ENCODE measurements at regions not wholly inside any gene's neighbourhood (a gene's known extent, or its start where the extent isn't known, plus 50 kb on each side); places are given as distances from the start of the nearest gene placed in this dataset.

DNA sequence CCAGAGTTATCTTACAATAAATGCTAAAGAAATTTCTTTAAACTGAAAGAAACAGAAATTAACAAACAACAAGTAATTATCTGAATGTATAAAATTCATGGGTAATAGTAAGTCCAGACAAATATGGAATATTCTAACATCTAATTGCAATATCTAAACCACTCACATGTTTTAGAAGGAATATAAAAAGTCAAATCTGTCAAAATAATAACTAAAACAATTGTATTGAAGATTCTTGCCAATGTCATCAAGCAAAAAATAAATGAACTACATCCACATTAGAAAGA lies 942.9 kb upstream of the PCDH20 start:
- no peak for DNase-seq

DNA sequence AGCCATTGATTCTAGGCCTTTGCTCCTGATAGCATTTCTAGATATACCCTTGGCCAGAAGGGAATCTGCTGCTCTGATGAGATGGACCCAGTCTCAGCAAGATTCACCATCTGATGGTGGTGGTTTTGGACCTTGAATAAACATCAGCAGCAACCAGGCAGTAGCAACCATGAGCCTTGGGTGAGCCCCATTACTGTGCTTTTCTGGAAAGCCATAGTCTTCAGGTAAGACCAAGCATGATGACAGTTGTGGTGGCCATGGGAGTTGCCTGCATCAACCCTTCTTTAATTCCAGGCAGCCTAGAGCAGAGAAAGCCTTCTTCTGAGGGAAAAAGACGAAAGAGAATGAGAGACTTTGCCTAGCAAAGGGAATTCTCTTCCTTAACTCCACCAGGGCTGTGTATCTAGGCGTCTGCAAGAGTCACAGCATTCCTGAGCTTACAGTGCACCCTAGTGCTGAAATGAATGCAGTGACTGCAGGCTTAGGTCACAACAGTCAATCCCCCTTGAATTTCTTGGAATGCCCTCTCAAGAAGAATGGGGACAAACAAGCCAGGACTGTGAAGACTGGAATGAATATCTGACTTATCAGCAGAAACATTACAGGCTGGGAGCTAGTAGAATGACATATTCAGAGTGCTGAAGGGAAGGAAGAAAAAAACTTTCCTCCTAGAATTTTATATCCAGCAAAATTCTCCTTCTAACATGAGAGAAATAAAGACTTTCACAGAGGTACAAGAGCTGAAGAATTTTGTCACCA lies 942.4 kb upstream of the PCDH20 start:
- no peak for DNase-seq

DNA sequence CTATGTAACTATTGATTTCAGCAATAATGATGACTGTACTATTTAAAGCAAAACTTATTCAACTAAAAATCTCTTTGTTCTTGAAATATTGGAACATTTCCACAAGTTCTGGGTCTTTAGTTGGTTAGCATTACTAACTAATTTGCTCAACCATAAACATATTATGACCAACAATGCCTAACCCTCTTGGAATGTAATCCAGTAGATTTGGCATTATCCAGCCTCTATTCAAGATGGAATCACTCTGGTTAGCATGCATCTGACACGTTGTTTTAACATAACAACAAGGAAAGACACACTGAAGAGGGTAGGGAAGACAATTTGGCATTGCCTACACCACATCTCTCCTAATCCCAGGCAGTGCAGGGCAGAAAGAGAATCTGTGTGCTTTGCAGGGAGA lies 941.3 kb upstream of the PCDH20 start:
- no peak for DNase-seq

DNA sequence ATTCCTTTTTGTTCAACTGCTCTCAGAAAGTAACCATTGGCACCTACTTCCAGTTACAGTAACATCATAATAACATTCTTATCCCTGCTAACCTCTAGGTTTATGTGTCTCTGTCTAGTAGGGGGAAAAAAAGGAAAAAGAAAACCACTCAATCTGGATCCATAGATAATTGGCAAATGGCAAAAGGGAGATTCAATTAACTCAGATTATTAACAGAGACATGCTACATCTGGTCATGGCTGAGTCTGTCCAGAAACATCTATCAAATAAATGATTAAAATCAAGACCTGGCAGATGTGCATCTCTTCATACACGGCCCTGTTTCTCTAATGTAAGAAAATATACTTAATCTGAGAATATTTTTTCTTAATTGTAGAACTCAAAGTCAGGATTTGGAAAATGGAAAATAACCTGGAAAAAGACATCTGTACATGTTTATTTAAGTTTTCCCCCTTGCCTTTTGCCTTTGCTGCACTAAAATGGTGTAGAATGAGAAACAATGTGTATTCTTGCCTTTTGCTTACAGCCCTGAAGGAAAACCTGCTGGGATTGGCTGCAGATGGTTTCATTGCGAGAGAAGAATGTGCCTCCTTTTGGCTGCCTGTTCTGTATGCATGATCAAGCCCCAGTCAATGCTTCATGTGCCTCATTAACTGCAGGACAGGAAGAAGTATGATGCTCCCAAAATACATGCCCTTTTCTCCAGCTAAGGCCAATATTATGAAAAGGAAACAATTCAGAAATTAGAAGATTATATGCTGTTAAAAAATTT lies 921.6 kb upstream of the PCDH20 start:
- DNase-seq: no peak

DNA sequence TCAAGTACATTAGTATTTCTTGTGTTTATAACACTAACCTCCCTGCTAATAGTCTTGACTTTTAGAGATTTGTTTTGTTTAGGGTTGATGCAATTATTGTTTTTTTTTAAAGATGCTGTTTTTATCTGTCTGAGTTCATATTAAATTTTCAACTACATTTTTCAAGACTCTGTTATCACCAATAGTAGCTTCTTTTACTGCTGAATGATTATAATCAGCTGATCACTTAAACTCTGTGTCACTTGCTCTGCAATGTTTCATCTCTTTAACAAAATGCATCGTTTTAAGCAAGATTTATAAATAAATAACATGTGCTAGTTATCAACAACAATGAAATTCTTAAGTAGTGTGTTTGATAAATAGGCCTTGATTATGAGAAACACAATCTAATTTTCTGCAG lies 920.9 kb upstream of the PCDH20 start:
- no peak for DNase-seq

DNA sequence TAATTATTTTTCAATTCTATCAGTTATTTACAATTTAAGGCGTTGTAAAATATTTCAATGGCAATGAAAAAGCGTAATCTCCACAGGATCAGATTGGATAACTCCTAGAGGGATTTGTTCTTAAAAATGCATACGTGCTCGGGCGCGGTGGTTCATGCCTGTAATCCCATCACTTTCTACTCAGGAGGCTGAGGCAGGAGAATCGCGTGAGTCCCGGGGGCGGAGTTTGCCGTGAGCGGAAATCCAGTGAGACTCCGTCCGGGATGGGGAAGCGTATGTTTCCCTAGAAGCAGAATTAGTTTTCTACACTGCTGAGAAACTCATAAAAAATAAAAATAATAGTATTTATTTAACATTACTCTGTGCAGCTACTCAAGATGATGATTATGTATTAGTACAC lies 917.8 kb upstream of the PCDH20 start:
- DNase-seq: no peak

DNA sequence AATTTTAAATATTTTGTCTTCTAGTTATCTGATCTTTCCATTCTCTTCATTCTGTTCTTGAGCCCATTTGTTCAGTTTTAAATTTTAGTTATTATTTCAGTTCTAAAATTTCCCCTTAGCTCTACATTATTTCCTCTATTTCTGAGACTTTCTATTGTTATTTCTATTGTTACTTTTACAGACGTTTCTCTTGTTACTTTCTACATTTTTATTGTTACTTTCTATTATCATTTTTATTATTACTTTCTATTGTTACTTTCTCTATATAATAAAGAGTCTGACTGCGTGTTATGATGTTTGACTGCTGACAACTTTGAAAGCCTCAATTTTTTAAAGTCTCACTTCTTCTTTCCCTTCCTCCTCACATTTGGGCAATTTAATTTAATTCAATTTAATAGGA lies 915.7 kb upstream of the PCDH20 start:
- no peak for DNase-seq

DNA sequence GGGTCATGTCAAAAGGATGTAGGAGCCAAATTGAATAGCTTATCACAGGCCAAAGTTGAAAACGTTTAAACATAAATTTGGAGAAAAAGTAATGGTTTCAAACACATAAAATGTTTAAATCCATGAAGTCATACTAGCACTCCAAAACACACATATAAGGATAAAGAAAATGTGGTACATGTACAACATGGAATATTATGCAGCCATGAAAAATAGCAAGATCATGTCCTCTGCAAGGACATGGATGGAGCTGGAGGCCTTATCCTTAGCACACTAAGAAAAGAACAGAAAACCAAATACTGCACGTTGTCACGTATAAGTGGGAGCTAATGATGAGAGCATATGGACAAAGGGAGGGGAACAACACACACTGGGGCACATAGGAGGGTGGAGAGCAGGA lies 911.7 kb upstream of the PCDH20 start:
- no peak for DNase-seq

DNA sequence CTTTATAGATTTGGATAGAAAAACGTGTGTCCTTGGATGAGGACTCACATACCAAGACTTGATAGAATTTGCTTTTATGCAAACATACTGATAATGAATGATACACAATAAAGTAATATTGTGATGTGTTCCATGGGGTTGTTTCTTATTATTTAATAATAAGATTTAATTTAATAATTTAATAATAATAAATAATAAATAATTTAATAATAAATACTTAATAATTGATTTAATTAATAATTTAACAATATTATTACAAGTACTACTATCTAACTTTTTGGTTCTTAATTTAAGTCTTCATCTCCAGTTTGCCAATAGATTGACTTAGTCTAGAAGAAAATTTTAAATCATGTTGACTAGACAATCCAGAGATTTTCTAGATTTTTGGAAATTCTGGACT lies 909.2 kb upstream of the PCDH20 start:
- no peak for DNase-seq

DNA sequence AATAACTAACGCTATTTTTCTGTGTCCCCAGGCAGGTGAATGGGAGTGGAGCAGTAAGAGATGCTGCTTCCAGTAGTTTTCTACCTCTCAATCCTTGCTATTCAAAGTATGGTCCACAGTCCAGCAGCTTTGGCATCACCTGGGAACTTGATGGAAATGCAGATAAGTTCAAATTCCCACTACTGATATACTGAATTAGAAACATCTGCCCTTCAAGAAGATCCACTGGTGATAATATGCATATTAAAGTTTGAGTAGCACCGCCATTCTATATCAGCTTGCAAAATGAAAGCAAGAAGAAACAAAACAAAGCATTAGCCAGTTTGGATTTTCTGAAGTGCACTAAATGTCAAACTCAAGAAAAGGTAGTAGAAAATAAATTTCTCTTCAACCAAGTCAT lies 906.2 kb upstream of the PCDH20 start:
- DNase-seq: no peak

DNA sequence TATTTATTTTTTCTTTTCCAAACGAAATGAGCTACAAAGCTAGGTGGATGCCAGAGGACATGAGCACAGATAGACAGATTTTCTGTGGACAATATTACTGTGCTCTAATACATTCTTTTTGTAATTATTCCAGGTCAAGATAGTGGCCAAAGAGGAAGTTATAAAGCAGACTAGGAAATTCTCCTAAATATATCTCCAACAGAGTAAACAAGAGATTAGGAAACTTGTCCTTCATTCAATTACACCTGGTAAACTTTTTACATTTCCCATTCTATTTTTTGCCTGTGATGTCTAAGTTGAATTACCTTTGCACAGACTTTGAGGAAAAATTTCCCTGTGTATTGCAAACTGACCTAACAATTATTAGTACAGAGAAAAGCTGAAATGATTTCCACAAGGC lies 905.5 kb upstream of the PCDH20 start:
- no peak for DNase-seq

DNA sequence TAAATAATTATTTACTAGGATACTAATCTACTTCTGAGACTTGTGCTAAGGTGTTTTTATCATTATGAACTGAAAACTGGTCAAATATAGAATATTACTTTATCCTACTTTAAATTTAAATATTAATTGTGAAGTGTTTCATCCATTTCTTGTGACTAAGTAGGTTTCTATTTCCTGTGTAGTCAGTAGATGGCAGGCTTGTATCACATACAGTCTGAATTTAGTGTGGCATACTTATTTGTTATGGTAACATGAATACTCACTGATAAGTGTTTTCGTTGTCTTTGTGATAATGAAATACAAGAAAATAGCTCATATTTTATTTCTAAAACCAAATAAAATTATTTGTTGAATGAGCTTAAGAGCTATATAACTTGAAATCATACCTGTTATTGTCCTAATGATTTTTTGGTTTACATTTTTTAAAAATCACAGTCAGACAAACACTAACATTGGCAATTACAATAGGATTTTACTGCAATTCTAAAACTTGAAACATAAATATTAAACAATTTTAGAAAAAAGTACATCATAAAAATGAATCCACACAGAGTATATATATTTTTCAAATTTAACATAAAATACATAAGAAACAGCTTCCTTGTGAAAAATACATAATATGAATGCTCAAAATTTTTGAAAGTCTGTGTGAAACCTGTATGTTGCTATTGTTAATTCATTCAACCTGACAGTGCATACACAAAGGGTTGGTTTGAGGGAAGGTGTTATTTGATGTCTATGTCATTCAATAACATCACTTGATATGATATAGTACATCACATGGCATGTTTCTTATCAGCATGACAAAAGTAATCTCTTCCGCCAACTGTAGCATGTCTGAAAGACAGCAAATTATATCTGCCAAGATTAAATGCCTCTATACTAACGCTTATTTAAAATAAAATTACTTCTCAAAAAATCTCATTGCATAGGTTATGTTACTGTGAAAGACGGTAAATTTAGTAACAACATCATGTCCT lies 904.8 kb upstream of the PCDH20 start:
- DNase-seq: no peak

DNA sequence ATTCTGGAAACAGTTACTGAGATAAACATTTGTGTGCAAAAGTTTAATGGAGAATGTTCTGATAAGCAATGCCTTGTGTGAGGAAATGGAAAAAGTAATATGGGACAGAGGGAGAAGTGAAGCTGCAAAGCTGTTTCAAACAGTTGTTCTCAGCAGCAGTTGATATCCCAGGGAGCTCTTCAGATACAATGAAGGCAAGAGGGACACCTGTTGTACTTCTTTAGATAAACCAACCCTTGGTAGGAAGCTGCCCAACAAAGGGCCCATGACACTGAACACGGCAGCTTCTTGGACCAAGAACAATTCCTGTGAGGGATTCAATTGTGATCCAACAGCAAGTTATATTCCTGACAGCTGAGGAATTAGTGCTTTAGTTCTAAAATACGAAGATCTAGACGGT lies 894.3 kb upstream of the PCDH20 start:
- DNase-seq: no peak

DNA sequence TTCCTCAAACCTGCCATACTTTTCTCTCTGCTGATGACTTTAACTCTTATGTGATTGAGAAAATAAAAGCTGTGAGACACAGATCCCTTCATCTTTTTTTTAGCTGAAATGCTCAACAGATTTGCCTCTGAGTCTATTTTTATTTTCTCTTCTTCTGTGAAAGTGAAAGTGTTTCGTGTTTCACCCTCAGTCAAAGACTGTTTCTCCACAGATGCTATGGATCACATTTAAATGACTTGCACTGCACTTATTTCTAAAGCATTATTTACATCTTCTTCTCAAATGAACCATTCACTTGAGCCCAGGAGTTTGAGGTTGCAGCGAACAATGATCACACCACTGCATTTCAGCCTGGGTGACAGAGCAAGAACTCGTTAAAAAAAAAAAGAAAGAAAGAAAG lies 890.1 kb upstream of the PCDH20 start:
- no peak for DNase-seq

DNA sequence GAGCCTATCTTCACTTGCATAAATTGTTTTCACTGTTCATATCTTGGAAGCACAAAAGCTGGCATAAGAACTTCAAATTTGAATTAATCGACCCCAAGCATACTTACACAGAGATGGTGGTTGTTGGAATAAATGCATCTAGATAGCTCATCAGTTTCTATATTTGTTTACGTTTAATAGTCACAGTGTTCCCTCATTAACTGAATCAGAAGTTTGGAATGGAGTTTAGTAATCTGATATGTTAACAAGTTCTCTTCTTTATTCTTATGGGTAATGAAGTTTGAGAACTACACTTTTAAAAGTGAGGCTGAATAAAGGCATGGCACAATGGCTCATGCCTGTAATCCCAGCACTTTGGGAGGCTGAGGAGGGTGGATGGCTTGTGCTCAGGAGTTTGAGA lies 886.7 kb upstream of the PCDH20 start:
- DNase-seq: no peak

DNA sequence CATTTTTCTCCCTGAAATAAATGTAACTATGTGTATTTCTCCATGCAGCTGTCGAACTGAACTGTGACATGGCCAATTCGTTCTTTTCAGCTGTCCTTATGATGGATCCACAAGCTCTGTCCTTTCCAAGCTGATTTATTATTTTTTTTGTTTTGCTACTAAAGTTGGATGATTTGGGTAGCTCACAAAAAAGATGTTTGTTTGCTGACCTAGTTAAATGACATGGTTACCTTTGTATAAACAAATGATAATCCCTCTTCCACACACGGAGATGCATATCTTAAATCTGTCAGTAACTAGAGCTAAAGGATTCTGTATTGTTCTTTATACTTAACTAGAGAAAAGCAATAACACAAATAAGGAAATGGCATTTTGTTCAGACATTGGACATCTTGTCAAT lies 884.3 kb upstream of the PCDH20 start:
- DNase-seq: no peak

DNA sequence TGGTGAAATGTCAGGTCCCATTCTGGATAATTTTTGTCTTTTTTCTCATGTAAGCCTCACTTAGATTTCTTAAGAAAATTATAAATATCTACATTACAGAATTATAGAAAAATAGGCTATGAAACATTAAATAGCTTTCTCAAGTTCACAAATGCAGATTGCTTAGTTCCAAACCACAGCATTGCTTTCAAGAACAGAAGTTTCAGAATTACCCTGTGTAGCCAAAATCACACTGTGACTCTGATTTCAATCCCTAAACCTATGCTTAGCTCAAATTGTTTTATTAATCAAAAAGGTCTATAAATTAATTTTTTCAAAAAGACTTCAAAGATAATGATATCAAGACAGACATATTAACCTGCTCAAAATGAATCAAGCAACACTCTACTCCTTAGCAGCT lies 881.2 kb upstream of the PCDH20 start:
- DNase-seq: no peak

DNA sequence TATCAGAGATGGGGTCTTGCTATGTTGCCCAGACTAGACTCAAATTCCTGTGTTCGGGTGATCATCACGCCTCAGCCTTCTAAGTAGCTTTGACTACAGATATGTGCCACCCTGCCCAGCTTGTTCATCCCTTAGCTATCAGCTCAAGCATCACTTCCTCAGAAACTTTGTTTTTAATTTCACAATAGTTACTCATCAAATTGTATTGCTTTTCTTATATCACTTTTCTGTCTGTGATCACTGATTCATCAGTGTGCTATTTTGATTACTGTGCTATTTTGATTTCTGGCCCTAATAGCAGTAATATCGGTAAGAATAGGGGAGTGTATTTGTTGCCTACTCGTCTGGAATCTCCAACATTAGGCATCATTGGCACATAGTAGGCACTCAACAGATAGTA lies 878.6 kb upstream of the PCDH20 start:
- DNase-seq: no peak

DNA sequence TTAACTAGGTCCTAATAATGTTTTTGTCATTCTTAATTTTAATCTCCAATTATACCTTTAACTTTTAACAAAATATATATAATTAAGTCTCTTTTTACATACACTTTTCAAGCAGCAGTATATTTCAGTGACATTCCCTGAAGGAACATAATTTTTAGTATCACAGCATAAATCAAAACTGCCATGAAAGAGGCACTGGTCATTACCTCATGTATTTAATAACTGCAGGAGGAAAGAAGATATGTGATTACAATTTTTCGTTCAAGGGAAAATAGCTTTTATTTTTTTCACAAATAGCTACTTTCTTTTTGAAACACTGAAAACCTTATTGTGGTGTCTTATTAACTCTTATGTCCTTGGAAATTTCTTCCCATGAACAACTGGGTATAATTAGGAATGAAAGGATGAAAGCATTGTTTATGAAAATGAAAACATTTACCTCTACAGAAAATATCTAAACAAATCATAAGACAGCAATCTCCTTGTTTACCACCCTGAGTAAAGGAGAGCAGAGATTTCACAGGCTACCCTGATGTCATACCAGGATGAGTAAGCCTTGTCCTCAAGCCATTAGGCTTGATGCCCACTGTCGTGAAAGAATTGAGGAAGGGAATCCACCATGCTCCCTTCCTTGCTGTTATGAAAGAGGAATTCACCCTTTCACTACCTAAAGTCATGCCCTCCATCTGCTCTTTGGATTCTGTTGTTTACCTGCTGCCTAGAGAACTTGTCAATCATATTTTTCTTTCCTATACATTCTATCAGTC lies 877.2 kb upstream of the PCDH20 start:
- DNase-seq: no peak

DNA sequence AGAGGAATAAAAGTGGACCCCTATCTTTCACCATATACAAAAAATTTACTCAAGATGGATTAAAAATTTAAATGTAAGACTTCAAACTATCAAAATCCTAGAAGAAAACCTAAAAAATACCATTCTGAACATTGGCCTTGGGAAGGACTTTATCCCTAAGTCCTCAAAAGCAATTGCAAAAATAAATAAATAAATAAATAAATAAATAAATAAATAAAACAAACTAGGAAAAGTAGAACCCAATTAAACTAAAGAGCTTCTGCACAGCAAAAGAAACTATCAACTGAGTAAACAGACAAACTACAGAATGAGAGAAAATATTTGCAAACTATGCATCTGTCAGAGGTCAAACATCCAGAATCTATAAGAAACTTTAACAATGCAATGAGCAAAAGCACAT lies 874.9 kb upstream of the PCDH20 start:
- no peak for DNase-seq

DNA sequence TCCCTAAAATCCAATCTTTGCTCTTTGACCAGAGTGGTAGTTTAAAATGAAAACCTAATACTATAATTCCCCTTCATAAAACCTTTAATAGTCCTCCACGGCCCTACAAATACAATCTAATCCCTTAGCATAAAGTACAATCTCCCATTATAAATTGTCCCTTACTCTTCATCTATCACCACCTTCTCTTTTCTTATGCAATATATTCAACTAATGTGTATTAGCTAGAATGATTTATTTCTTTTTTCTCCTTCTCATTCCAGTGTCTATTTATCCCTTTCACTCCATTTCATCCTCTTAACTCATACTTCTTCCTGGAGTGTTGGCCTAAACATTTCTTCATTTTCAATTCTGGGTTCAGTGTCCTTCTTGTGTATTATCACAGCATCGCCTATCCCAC lies 872.1 kb upstream of the PCDH20 start:
- DNase-seq: no peak

DNA sequence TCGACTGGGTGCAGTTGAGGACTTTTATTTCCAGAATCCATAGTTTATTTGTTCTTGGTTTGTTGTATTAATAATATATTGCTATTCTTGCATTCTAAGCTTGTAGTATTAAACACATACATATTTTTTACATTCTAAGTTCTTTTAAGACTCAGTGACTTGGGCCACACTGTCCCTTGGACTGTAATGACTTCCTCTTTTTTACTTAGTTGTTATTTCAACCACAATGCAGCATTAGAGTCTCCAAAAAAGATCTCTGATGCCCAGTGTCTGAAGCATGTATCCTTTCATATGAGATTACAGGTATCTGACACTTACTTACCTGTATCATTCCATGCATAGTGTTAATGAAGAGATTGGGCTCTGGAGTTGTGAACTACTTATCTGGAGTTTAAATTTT lies 864.9 kb upstream of the PCDH20 start:
- DNase-seq: no peak

DNA sequence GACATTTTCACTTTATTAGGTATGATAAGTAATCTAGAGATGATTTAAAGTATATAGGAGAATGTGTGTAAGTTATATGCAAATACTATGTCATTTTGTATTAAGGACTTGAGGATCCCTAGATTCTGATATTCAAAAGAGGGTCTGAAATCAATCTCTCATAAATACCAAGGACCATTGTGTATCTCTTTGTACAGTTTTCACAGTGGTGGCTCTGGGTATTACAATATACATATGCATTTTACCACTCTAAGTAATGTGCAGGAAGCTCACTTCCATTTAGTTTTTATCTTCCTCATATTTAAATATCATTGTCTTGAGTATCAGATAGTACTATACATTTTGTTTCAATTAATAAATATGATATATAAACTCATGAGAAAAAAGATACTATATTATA lies 862.6 kb upstream of the PCDH20 start:
- no peak for DNase-seq
